ENCODE measurements at regions not wholly inside any gene's neighbourhood (a gene's known extent, or its start where the extent isn't known, plus 50 kb on each side); places are given as distances from the start of the nearest gene placed in this dataset.
"Not testable (repeated sequence)": the region's sequence is repeated elsewhere in the genome, so short reads cannot be mapped to it uniquely, and the experiment has no call there.

DNA sequence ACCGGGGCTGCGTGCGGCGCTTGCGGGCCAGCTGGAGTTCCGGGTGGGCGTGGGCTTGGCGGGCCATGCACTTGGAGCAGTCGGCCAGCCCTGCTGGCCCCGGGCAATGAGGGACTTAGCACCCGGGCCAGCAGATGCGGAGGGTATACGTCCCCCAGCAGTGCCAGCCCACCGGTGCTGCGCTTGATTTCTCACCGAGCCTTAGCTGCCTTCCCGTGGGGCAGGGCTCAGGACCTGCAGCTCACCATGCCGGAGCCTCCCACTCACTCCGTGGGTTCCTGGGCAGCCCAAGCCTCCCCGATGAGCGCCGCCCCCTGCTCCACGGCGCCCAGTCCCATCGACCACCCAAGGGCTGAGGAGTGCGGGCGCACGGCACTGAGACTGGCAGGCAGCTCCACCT lies 51.4 kb upstream of the INPP4B start:
- DNase-seq (ENCODE audit: low spot score), result not testable (repeated sequence)

DNA sequence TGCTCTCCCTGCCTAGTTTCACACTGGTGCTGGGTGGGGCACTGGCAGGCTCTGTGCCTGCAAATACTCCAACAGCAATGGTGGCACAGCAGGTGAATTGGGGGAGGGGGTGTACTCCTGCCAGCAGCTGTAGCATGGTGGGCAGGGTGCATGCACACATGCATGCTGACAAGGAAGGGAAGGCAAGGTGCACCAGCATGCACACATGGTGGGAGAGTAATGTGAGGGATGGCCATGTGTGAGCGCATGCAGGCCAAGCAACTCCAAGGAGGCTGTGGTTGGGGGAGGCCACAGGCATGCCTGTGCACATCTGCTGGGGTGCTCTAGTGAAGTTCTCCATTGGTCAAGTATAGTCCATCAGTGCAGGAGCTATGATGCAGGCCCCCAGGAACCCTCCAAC lies 54.5 kb upstream of the INPP4B start:
- DNase-seq (ENCODE audit: low spot score), result no peak

DNA sequence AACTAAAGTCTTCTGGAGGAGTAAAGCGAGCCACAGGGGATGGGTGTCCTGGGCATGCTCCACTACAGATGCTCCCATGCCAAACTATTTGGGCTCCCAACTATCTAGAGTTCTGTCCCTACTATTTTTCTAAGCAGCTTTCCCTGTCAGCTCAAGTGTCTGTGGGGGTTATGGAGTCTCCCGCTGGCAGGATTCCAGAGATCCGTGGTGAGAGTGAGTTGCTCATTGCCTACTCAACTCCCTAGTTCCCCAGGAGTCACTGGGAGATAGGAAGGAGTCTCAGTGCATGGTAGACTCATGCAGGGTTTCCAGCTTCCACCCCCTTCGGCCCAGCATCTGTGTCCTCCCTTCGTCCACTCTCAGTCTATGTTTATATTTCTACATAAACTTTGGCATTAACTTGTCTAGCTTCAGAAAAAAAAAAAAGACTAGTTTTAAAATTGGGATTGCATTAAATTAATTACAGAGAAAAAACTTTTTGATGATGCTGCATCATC lies 55.1 kb upstream of the INPP4B start:
- DNase-seq (ENCODE audit: low spot score), result peak; percentile 53

DNA sequence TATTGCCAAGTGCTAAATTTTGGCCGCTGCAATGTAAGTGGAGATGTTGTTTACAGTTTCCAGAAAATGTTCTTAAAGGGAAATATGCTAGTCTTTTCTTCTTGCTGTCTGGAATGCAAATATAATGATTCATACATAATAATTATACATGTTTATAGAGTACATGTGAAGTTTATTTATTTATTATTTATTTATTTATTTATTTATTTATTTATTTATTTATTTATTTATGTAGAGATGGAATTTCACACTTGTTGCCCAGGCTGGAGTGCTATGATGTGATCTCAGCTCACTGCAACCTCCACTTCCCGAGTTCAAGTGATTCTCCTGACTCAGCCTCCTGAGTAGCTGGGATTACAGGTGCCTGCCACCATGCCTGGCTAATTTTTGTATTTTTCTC lies 57.5 kb upstream of the INPP4B start:
- DNase-seq (ENCODE audit: low spot score), result not testable (repeated sequence)

DNA sequence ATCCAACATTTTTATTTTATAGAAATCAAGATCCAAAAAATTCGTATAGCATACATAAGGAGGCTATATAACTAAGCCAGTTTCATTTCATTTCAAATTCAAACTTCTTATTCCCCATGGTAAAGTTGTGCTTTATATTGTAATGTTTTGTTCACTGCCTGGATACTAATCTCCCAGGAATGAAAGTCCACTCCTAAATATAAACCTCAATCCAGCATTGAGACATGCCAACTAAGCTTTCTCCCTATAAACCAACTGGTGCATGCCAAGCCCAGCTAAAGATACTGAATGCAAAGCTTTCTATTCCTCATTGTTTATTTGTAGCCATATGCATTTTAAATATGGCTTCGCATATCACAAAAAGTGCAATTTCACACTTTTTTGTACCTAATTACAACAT lies 63.8 kb upstream of the INPP4B start:
- no peak for DNase-seq (ENCODE audit: low spot score)

DNA sequence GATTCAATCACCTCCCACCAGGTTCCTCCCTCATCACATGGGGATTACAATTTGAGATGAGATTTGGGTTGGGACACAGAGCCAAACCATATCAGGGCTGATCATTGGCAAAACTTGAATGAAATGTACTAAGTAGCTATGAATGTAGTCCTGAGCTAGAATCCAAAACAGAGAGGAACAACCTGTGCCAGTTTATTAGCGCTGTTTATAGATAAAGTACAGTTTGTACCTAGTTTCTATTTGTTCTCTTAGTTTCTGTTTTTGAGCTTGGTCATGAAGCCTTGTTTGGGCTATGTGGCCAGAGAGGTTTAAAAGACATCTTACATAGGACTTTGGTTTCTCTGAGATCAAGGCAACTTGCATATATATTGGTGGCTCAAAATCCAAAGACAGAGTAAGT lies 66.9 kb upstream of the INPP4B start:
- DNase-seq (ENCODE audit: low spot score), result no peak

DNA sequence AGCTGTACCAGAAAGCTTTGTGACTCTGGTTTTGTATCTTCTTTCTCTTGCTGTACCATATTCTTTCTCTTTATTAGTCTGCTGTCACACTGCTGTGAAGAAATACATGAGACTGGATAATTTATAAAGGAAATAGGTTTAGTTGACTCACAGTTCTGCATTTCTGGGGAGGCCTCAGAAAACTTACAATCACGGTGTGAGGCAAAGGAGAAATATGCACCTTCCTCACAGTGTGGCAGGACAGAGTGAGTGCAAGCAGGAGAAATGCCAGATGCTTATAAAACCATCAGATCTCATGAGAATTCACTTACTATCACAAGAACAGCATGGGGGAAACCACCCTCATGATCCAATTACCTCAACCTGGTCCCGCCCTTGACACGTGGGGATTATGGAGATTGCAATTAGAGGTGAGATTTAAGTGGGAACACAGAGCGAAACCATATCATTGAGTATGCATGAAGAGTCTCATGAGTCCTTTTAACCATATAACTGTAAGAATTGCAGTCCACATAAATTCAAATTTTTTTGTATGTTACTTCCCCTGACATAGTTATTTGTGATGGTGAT lies 67.4 kb upstream of the INPP4B start:
- peak; percentile 4 for DNase-seq (ENCODE audit: low spot score)

DNA sequence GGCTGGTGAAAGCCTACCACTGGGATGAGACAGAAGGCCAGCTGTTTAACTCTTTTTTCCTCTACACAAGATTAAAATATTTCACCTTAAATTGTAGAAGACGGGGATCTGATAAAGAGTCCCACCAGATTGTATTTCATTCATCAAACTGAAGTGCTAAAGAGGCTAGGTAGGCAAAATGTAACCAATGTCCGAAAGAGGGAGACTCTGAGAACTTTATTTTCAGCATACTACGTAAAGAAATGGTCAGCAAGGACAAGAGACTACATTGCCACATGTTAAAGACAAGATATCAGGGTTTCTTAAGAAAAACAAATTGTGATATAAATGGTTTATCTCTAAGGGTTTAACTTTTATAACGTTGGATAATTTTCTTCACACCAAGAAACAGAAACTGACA lies 71.6 kb upstream of the INPP4B start:
- DNase-seq (ENCODE audit: low spot score), result no peak

DNA sequence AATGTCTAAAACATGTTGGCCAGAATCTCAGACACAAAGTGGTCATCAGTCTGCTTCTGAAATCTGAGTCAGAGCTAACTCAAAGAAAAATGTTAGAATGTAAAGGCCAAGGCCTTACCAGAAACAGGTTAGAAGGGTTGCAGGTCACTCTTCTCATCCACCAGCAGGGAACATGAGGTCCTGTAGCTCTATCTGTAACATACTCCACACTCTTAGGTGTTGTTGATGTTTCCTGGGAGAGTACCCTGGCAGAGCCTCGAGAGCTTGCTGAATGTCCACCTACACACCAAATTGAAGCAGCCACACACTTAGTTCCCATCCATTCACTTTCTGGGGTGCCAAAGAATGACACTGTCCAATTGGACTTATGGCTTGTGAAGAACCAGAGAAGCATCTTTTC lies 76.6 kb upstream of the INPP4B start:
- no peak for DNase-seq (ENCODE audit: low spot score)

DNA sequence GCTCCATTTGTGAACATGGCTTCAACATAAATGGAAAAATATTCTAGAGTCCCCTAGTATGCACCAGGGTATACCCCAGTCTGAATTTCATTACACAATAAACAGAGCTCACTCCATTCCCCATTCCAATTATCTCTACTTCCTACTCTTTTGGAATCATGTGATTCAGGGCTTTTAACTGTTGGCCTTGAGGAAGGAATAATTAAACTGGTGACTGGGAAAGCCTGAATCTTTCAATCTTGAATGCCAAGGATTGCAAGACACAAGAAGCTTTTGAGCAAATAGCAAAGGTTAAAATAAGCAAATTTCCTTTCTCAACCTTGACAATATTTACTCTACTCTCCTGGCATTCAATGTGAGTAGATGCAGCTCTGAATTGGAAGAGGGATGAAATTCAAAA lies 77.5 kb upstream of the INPP4B start:
- no peak for DNase-seq (ENCODE audit: low spot score)

DNA sequence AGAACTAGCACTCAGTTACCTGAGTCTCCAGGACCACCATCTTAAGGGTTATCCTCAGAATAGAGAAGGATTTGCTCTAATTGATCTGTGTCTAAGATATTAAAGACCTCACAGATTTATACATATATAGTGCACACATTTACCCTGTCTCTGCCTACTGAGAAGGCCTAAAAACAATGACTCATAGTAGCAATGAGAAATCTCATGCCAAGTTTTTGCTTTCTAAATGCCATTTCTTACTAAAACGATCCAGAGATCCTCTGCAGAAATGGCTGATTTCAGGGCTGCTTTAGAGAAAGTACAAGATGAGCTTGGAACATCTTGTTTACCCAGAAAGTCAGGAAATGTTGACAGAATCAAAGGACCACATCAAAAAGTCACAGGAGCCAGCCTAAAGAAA lies 79.1 kb upstream of the INPP4B start:
- no peak for DNase-seq (ENCODE audit: low spot score)

DNA sequence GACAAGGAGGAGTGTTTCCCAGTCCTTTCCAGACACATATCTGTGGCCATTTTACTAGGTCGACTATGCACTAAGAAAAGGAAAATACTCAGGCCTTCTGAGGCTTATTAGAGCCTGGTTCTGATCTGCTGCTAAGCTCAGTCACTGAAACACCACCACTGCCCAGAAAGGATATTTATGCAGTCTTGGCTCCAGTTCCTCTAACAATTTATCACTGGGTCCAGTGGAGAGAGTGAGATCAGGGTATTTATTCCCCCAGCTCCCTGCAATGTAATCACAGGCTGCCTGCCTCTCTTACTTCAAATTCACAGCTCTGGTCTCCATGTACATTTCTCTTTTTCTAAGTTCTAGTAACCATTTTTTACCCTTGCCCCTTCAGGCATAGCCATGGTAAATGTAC lies 81.6 kb upstream of the INPP4B start:
- no peak for DNase-seq (ENCODE audit: low spot score)

DNA sequence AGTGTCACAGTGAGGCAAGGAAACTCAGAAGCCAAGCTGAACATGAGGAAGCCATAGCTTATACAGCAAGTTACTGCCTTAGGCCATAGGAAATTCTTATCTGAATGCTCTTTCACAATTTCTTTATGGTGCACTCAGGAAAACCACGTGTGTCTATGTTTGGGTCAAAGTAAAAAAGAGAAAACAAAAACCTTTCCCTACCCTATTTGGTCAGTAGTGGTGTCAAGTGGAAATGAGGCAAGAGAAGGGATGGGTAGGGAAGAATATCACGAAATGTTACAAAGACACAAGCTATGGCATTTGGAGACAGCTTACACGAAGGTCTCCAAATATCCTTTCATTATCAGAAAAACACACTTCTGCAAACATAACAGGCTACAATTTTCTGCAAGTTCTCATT lies 83.4 kb upstream of the INPP4B start:
- DNase-seq (ENCODE audit: low spot score), result no peak

DNA sequence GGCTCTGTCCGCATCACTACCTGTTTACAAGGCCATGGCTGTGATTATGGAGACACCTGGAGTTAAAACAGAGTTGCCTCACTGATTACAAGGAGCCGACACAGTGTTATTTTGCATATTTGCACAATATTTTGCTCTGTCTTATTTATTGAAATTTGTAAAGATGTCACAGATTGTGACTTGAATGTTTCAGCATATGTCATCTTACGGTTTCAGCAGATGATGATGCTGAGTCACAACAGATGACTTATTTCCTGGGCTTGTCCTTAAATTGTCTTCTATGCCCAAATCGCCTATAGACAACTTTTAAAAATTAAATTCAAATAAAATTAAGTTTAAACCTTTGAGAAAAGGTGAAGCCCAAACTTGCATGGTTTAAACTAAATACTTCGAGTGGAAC lies 87.1 kb upstream of the INPP4B start:
- DNase-seq (ENCODE audit: low spot score), result no peak

DNA sequence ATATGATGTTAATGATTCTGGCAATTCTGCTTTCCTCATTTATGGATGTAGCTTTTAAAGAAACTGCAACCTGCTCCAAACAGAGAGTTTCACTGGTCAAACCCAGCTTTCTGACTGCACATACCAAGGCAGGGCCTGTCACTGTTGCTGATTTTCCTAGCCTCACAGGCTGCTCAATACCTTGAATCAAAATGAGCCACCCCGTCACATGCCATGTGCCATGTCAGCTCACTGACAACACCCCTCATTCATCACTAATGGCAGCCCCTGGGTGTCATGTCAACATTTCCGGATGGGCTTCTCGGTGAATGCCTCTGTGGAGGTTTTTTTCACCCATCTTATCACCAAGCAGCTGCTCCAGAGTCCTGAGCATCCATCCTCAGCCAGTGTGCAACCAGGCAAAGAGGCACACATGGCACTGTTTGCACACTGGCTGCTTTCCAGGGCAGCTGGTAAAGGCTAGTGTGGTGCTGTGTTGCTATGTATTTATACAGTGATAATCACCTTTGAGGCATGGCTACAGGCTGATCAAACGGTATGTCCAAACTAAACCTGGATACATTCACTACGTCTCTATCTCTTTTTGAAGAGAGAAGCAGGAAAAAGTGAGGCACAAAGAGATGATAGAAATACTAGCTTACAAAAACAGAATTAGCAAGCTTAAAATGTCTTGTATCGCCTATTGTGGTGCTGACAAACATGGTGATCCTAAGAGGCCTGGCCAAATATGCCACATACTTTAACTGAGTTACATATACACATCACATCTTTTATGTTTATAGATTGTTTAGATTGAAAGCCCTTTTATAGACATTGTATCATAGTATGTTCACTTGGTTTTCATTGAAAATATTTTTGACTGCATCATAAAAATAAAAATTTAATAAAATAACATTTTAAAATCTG lies 94.6 kb upstream of the INPP4B start:
- peak; percentile 46 for DNase-seq (ENCODE audit: low spot score)

DNA sequence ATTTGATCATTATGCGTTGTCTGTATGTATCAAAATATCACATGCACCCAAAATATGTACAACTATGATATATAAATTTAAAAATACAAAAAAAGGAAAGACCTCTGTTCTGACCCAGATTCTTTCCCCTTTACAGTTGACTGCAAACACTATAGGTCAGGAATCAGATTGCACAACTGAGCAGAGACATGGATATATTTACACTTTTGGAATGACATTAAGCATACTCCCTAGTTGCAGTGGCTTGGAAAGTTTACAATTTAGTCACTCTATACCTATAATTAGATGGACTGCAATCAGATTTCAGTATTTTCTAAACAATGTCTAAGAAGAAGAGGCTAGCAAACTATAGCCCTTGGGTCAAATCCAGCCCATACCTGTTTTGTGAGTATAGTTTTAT lies 98.5 kb upstream of the INPP4B start:
- no peak for DNase-seq (ENCODE audit: low spot score)

DNA sequence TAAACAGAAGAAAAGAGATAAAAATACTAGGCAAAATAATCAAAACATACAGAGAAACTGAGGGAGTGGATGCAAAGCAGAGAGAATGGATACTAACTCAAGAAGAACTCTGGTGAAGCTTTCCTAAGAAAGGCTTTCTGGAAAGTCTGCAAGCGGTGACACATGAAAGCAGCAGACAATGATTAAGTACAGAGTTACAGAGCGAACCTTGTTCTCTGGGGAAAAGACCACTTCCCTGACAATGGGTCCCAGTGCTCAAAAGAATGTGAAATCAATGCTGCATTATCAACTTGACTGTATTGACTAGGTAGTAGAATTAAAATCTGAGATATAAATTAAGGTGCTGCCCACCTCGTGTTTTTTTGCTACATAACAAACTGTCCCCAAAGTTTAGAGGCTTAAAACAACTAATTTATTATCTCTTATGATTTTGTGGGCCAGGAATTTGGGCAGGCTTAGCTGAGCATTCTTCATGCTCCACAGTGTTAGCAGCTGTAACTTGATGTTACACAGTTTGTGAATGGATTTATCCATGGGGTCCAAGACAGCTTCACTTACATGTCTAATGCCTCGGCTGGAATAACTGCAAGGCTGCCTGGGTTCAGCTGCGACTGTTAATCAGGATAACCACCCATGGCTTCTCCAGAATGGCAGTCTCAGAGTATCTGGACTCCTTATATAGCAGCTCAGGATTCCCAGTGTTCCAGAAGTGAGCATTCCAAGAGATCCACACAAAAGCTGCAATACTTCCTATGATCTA lies 106.9 kb upstream of the INPP4B start:
- no peak for DNase-seq (ENCODE audit: low spot score)

DNA sequence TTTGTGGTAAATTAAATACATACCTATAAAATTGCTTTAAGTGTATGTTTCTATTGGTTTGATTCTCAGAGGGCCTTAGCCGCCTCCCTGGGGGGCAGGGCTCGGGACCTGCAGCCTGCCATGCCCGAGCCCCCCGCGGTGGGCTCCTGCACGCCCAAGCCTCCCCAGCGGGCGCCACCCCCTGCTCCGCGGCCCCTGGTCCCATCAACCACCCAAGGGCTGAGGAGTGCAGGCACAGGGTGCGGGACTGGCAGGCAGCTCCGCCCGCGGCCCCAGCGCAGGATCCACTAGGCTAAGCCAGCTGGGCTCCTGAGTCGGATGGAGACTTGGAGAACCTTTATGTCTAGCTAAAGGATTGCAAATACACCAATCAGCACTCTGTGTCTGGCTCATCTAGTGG lies 108.3 kb upstream of the INPP4B start:
- no peak for DNase-seq (ENCODE audit: low spot score)

DNA sequence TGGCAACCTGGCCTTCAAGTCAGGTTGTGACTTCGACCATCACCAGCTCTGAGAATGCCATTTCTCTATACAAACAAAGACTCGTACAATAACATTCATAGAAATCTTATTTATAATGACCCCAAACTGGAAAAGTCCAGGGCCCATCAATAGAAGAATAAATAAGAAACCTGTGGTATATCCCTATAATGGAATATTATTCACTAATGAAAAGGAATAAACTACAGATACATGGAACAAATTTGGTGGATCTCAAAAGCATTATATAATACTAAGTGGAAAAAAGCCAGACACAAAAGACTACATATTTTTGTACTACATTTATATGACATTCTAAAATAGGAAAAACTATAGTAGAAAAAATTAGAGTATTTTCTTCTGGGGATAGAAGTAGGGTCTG lies 109.4 kb upstream of the INPP4B start:
- no peak for DNase-seq (ENCODE audit: low spot score)

DNA sequence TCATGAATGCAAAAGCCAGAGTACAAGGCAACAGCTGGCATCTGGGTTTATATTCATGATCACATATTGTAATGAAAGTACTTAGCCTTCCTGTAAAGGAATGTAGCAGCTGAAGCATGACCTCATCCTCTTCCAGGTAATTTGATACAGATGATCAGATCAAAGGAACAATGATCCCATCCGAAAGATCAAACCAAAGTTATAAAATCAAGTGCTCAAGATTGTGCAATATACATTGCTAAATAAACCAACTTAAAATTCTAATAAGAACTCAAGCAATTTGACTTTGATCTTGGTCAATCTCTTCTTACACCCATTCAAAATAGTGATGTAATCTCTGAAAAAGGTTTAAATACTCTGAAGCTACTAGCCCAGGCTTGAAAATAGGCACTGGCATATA lies 113.1 kb upstream of the INPP4B start:
- DNase-seq (ENCODE audit: low spot score), result no peak

DNA sequence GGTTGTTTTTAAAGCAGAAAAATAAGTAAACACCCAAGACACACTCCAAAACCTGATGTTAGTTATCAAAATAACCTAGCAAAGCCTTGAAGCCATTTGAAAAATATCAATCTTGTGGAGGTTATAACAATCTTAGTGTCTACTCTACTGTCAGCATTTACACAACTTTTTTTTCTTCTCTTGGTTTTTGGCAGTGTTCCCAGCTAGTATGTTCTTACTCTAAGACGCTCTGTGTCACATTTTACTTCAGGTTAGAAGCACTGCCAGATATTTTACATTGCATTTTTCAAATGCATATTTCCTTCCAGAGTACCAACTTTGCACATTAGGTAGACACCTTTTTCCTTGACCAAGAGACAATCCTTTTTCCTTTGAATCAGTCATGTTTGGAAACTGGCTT lies 114.0 kb upstream of the INPP4B start:
- no peak for DNase-seq (ENCODE audit: low spot score)

DNA sequence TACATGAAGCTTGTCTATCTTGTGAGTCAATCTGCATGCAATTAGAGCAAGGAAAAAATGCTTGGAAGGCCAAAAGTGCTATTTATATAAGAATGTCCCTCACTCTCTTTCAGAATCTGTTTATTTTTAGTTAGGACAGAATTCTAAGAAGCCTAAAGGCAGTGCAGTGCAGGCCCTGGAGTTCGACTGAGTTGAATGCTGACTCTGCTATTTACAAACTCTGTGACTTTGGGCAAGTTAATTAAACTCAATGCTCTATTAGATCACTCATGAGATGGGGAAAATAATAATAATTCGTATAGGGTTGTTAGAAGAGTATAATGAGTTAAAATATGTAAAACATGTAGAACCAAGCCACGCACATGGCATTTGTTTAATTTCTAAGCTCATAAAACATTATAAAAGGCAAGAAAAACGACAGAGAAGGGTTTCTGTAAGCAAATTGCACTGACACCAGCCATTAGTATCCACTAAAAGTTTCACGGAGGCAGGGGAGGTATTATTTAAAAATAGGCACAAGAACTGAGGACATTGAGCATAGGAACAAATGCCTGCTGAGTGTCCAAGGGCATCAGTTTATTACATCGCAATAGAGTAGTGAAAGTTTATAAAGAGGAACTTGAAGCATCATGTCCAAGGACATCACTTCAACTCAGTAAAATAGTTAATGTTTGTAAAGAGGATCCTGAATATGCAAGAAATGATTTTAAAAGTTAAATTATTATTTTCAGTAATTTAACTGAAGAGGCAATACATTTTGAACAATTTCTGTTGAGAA lies 115.0 kb upstream of the INPP4B start:
- DNase-seq (ENCODE audit: low spot score), result no peak

Data from kidney tubule cell (primary cell).